Body of pancreas (tissue), 4 donors: ENCODE measurements at regions not wholly inside any gene's neighbourhood (a gene's known extent, or its start where the extent isn't known, plus 50 kb on each side); places are given as distances from the start of the nearest gene placed in this dataset.

Source experiments
- POLR2A ChIP-seq, 3 donors: fragments of 450-650 bp; IDR thresholded peaks; one replicate each; pipeline ENCODE4 v1.6.1; 2016; ENCODE audit warnings: antibody characterized with exemption in 3 of 3, mild to moderate bottlenecking in 2 of 3
- TF ChIP-seq, protein P1 (sequence below), 7 experiments: fragments of 450-650 bp in 4 of 7; fragments of 200-600 bp in 3 of 7; sonication (generic) in 3 of 7; IDR thresholded peaks; one replicate each; pipeline ENCODE4 v1.5.1; 2016 to 2019; ENCODE audit warnings: antibody characterized with exemption in 7 of 7

DNA sequence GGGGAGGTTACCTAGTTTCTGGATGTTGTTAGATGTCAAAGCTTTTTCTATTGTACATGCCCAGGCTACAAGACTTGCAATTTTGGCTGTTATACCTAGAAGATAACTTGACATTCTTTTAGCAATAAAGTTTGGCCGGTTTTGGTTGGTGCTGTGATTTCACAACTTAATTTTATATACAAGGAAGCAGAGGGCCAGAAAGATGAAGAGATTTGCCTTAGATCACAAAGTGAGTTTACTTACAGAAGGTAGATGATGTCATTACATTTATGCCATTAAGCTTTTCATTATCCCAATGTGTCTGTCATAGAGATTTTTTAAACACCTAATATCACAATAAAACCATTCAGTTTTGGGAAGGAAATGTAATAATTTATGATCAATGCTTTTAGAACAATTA is 698.7 kb upstream of the ANO3 start:
- TF ChIP-seq, protein P1, sequence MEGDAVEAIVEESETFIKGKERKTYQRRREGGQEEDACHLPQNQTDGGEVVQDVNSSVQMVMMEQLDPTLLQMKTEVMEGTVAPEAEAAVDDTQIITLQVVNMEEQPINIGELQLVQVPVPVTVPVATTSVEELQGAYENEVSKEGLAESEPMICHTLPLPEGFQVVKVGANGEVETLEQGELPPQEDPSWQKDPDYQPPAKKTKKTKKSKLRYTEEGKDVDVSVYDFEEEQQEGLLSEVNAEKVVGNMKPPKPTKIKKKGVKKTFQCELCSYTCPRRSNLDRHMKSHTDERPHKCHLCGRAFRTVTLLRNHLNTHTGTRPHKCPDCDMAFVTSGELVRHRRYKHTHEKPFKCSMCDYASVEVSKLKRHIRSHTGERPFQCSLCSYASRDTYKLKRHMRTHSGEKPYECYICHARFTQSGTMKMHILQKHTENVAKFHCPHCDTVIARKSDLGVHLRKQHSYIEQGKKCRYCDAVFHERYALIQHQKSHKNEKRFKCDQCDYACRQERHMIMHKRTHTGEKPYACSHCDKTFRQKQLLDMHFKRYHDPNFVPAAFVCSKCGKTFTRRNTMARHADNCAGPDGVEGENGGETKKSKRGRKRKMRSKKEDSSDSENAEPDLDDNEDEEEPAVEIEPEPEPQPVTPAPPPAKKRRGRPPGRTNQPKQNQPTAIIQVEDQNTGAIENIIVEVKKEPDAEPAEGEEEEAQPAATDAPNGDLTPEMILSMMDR (IDR thresholded peaks at IDR 0.05) = no peak
- TF ChIP-seq POLR2A (IDR thresholded peaks at IDR 0.05) = no peak
